Parathyroid adenoma (tissue), 2 donors: ENCODE measurements at regions not wholly inside any gene's neighbourhood (a gene's known extent, or its start where the extent isn't known, plus 50 kb on each side); places are given as distances from the start of the nearest gene placed in this dataset.

Source experiments
- H2AFZ ChIP-seq: fragments of 300-600 bp; sonication (generic); one replicate; pipeline ENCODE4 v1.7.0; 2017; ENCODE audit warnings: antibody characterized with exemption, mild to moderate bottlenecking
- H3K27ac ChIP-seq: fragments of 300-600 bp; sonication (generic); one replicate; pipeline ENCODE4 v1.7.0; 2017
- H3K27me3 ChIP-seq: fragments of 300-600 bp; sonication (generic); one replicate; pipeline ENCODE4 v1.7.0; 2017; ENCODE audit warnings: low read length; ENCODE audit not compliant: control insufficient read depth, insufficient read depth
- H3K36me3 ChIP-seq: fragments of 300-600 bp; sonication (generic); one replicate; pipeline ENCODE4 v1.7.0; 2017; ENCODE audit warnings: low read length; ENCODE audit not compliant: control insufficient read depth, insufficient read depth
- H3K4me1 ChIP-seq: fragments of 300-600 bp; sonication (generic); one replicate; pipeline ENCODE4 v1.7.0; 2017; ENCODE audit warnings: control low read depth
- H3K4me2 ChIP-seq: fragments of 300-600 bp; sonication (generic); one replicate; pipeline ENCODE4 v1.7.0; 2017; ENCODE audit warnings: low read length
- H3K4me3 ChIP-seq: fragments of 300-600 bp; sonication (generic); one replicate; pipeline ENCODE4 v1.7.0; 2017; ENCODE audit warnings: low read depth, low read length
- H3K79me2 ChIP-seq: fragments of 300-600 bp; sonication (generic); one replicate; pipeline ENCODE4 v1.7.0; 2017; ENCODE audit warnings: control low read depth
- H3K9ac ChIP-seq: fragments of 300-600 bp; sonication (generic); one replicate; pipeline ENCODE4 v1.7.0; 2017; ENCODE audit warnings: mild to moderate bottlenecking
- H3K9me3 ChIP-seq: fragments of 300-600 bp; sonication (generic); one replicate; pipeline ENCODE4 v1.7.0; 2017; ENCODE audit warnings: low read length; ENCODE audit not compliant: control insufficient read depth
- TF ChIP-seq, protein P1 (sequence below): fragments of 300-600 bp; sonication (generic); IDR thresholded peaks from one replicate; pipeline ENCODE4 v1.7.0; 2017; ENCODE audit warnings: antibody characterized with exemption, mild to moderate bottlenecking
- donor health status: primary hyperparathyroidism.

DNA sequence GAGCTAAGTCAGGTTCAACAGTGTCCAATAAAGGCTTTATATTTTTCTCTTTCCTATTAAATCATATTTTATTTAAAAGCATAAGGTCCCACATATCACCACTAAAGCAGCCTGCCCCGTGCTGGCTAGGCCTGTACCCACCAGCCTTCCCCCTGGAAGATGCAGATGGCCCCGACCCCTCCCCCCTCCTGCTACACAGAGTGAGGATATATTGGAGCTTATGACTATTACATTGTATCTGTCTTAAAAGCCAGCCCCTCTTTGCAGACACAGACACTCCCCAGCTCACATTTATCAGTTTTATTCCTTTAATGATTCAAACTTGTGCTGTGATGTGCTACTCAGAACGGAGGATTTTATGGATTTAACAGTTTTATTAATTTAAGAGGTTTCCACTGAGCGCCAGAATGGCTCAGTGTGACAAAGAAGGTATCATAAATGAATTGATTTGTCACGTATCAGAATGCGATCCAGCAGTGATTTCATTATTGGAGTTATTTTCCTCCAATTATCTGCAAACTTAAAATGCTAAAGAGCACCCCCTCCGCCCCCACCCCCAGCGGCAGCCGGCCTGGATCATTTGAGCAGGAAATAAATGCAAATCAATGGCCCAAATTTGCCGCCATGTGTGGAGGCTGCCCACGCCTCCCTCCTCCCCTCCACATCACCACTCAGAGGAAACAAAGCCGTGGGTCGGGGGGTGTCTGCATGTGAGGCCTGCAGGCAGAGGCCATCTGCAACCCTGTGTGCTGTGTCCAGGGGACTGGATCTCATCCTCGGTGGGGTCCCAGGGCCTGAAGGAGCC lies 72.6 kb upstream of the ZMIZ1 start:
- TF ChIP-seq, protein P1, sequence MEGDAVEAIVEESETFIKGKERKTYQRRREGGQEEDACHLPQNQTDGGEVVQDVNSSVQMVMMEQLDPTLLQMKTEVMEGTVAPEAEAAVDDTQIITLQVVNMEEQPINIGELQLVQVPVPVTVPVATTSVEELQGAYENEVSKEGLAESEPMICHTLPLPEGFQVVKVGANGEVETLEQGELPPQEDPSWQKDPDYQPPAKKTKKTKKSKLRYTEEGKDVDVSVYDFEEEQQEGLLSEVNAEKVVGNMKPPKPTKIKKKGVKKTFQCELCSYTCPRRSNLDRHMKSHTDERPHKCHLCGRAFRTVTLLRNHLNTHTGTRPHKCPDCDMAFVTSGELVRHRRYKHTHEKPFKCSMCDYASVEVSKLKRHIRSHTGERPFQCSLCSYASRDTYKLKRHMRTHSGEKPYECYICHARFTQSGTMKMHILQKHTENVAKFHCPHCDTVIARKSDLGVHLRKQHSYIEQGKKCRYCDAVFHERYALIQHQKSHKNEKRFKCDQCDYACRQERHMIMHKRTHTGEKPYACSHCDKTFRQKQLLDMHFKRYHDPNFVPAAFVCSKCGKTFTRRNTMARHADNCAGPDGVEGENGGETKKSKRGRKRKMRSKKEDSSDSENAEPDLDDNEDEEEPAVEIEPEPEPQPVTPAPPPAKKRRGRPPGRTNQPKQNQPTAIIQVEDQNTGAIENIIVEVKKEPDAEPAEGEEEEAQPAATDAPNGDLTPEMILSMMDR: no peak
- Histone ChIP-seq H3K36me3 (no peaks in the 10 kb centered on the region), H3K9ac (no peak overlapping the region), H3K27me3 (no peaks in the 10 kb centered on the region), H3K4me3 (no peak overlapping the region), H3K27ac (no peak overlapping the region), H2AFZ (no peak overlapping the region), H3K79me2 (no peaks in the 10 kb centered on the region), H3K4me1 (peaks cover 3% of the 10 kb centered on the region), H3K4me2 (no peak overlapping the region), H3K9me3 (no peaks in the 10 kb centered on the region)

DNA sequence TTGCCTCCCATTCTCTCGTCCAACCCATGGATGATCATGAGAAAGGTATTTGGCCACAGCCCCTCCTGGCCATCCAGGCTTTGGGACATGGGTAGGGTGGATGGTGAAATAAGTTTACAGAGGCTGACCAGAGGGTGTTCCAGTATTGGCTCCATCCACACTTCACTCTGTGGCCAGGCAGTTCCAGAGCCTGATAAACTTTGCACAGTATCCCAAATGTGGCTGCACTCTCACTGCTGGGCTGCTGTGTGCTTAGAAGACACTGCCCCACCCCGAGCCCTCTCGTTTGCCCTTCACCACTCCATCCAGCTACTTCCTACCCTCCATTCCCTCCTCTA lies 72.0 kb upstream of the ZMIZ1 start:
- Histone ChIP-seq H3K36me3 (no peaks in the 10 kb centered on the region), H3K4me3 (no peak overlapping the region), H3K4me2 (no peak overlapping the region), H3K4me1 (peaks cover 3% of the 10 kb centered on the region), H3K27me3 (no peaks in the 10 kb centered on the region), H3K9ac (no peak overlapping the region), H3K9me3 (no peaks in the 10 kb centered on the region), H3K79me2 (no peaks in the 10 kb centered on the region), H3K27ac (no peak overlapping the region), H2AFZ (no peak overlapping the region)
- TF ChIP-seq, protein P1: no peak

DNA sequence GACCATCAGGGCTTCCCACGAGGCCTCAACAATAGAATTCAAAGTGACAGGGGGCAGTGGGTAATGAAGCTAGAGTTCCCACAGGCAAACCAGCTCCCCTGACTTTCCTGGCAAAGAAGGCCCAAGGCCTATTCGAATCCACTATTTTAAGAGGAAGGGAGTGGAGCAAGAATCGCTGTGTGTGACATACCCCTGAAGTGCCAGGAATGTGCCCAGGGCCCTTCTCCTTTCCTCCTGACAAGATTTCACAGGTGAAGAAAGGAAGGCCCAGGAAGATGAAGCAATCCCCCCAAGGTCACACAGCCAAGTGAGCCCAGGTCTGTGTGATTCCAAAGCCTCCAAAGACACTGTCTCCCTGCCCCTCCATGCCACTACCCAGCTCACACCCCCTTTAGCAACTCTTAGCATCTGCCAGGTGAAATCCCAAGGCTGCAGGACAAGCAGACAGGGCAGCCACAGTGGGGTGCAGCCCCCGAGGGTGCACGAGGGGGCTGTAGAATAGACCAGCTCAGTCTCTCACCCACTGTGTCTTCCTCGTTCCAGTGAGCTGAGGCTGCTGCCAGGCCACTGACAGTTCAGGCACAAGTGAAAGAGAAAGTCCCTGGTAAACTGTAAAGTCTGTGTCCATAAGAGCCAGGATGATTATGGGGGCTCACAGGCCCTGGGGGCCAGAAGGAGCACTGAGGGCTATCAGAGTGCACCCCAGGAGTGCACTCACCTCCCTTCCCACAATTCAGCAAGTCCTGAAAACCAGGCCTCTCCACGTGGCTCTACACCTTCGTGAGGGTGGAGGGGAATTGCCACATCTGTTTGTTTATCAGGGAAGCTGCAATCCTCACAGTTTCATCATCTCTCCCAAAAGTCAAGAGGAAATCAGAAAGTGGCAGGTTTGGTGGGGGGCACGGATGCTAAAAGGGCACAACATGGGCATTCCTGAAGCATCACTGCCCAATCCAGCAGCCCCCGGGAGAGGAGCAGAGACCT lies 70.8 kb upstream of the ZMIZ1 start:
- no peak overlapping the region for H3K4me3 ChIP-seq
- H3K9me3 ChIP-seq: no peaks in the 10 kb centered on the region
- H3K36me3 ChIP-seq: no peaks in the 10 kb centered on the region
- H2AFZ ChIP-seq: no peak overlapping the region
- TF ChIP-seq, protein P1: no peak
- H3K27me3 ChIP-seq: no peaks in the 10 kb centered on the region
- no peaks in the 10 kb centered on the region for H3K79me2 ChIP-seq
- peaks cover 3% of the 10 kb centered on the region for H3K4me1 ChIP-seq
- no peak overlapping the region for H3K27ac ChIP-seq
- no peak overlapping the region for H3K4me2 ChIP-seq
- H3K9ac ChIP-seq: no peak overlapping the region

DNA sequence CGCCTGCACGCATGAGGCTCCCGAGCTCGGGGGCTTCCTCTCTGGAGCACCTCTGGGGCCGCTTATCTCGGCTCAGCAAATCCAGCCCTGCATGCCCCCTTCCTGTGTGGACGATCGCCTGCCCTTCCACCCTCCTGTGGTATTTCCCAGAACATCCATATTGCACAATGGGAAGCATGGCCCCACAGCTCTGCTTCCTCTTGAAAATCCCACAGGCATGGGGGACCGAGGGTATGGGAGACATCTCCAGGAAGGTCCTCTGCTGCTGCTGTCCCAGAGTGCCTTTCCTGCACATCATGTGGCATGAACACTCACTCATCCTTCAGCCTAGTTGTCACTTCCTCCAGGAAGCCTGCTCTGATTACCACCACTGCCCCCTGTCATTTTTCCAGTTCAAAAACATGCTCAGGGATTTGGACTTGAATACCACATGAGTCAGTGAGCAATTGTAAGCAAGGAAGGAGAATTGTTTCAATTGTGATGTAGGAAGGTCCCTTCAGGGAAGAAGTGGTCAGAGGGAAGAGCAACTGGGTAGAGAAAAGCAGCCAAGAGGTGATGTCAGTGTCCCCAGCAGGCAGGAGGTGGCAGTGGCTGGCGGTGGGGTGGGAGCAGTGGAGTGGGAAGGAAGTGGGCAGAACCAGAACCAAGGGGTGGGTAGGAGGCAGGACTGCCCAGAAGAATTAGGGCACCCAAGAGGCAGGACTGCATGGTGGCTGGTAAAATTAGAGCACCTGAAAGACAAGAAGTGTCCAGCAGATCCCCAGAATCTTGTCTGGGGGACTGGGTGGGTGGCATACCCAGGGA lies 67.5 kb upstream of the ZMIZ1 start:
- Histone ChIP-seq H3K27ac (no peak overlapping the region), H2AFZ (no peak overlapping the region), H3K4me3 (no peak overlapping the region), H3K36me3 (no peaks in the 10 kb centered on the region), H3K9me3 (no peaks in the 10 kb centered on the region), H3K9ac (no peak overlapping the region), H3K4me2 (no peak overlapping the region), H3K4me1 (peaks cover 10% of the 10 kb centered on the region), H3K27me3 (no peaks in the 10 kb centered on the region), H3K79me2 (no peaks in the 10 kb centered on the region)
- TF ChIP-seq, protein P1: no peak
